ENCODE measurements at regions not wholly inside any gene's neighbourhood (a gene's known extent, or its start where the extent isn't known, plus 50 kb on each side); places are given as distances from the start of the nearest gene placed in this dataset.
A peak's percentile ranks its signal among the peaks of the same experiment; 100 is the strongest.

- TF ChIP-seq CTCF (conservative IDR thresholded peaks at IDR 0.05; ENCODE audit: low read depth, low read length) (peak; percentile 89), FOS (IDR thresholded peaks at IDR 0.05; ENCODE audit: low read depth, low read length) (no peak), MAZ (IDR thresholded peaks at IDR 0.05; ENCODE audit: borderline replicate concordance, low read depth, low read length) (no peak), POLR2A (IDR thresholded peaks at IDR 0.05; ENCODE audit: low read depth, low read length) (no peak), SMC3 (IDR thresholded peaks at IDR 0.05; ENCODE audit: low read depth, low read length) (peak; percentile 88), RCOR1 (IDR thresholded peaks at IDR 0.05; ENCODE audit: insufficient replicate concordance, low read length) (no peak), CEBPB (IDR thresholded peaks at IDR 0.05; ENCODE audit: low read depth, low read length) (no peak), RAD21 (IDR thresholded peaks at IDR 0.05; ENCODE audit: low read length) (peak; percentile 93)
Measured at GRCh38 chr1:168439456-168440375, 104.1 kb downstream of the XCL2 start.
